ENCODE measurements at regions not wholly inside any gene's neighbourhood (a gene's known extent, or its start where the extent isn't known, plus 50 kb on each side); places are given as distances from the start of the nearest gene placed in this dataset.

- DNase-seq (ENCODE audit: insufficient read length, low spot score), result no peak
Observed at GRCh38 chr3:59101231-59101736, 51.5 kb upstream of the CFAP20DC start.

More at GRCh38 chr3:59101231-59101736, 51.5 kb upstream of the CFAP20DC start:
- TF ChIP-seq CTCF (IDR thresholded peaks at IDR 0.05; ENCODE audit: insufficient read depth, missing control alignments), result no peak
- no peak for FAIRE-seq

Data from D721Med (cell line).